ENCODE measurements at regions not wholly inside any gene's neighbourhood (a gene's known extent, or its start where the extent isn't known, plus 50 kb on each side); places are given as distances from the start of the nearest gene placed in this dataset.

GRCh38 chr4:42715807-42716482 is 59.0 kb upstream of the ATP8A1 start:
- Histone ChIP-seq H3K36me3 (ENCODE audit: control insufficient read depth, insufficient read depth, low read length) (no peaks in the 10 kb centered on the region), H3K27me3 (ENCODE audit: control insufficient read depth, insufficient read depth, low read length, poor library complexity, severe bottlenecking) (no peaks in the 10 kb centered on the region), H3K4me3 (ENCODE audit: low read length) (no peak overlapping the region), H3K4me1 (ENCODE audit: control insufficient read depth, insufficient read depth, low read length) (no peaks in the 10 kb centered on the region), H3K9me3 (ENCODE audit: control insufficient read depth, low read length) (peaks cover 15% of the 10 kb centered on the region), H3K27ac (ENCODE audit: low read depth, low read length) (no peak overlapping the region), H3K9ac (ENCODE audit: extremely low read depth, low read length, poor library complexity, severe bottlenecking) (no peak overlapping the region)
- no peak for TF ChIP-seq CTCF (conservative IDR thresholded peaks at IDR 0.05)
- Mint-ChIP-seq H3K4me3 (no peak overlapping the region), H3K9me3 (peaks cover 8% of the 10 kb centered on the region), H3K36me3 (ENCODE audit: low read depth) (no peaks in the 10 kb centered on the region), H3K27ac (no peak overlapping the region), H3K4me1 (peaks cover 8% of the 10 kb centered on the region), H3K27me3 (ENCODE audit: insufficient read depth) (no peaks in the 10 kb centered on the region)
- no peak for DNase-seq
- 89 to 92% methylated on average over 6 of the region's 6 CpGs for WGBS, 2 experiments (ENCODE audit: insufficient coverage in 1 of 2, insufficient read length in 1 of 2)

DNA sequence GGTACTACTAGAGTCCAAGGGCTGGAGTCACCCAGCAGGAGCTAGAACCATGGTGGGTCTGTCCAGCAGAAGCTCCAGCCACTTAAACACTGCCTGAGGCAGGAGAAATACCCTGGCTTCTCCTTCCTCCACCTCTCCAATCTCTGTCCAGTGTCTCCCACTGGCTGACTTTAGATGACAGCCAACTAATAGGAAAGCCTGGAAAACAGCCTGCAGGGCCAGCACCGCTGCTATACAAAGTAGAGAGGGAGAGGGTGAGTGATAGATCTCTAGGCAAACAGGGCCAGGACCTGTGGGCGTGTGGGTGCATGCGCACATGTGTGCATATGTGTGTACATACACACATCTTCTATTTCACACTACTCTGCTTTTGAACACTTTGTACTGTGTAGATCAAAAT is 56.5 kb upstream of the ATP8A1 start:
- Histone ChIP-seq H3K9ac (ENCODE audit: extremely low read depth, low read length, poor library complexity, severe bottlenecking) (no peak overlapping the region), H3K4me3 (ENCODE audit: low read length) (no peak overlapping the region), H3K9me3 (ENCODE audit: control insufficient read depth, low read length) (peaks cover 4% of the 10 kb centered on the region), H3K27ac (ENCODE audit: low read depth, low read length) (no peak overlapping the region), H3K4me1 (ENCODE audit: control insufficient read depth, insufficient read depth, low read length) (no peaks in the 10 kb centered on the region), H3K36me3 (ENCODE audit: control insufficient read depth, insufficient read depth, low read length) (no peaks in the 10 kb centered on the region), H3K27me3 (ENCODE audit: control insufficient read depth, insufficient read depth, low read length, poor library complexity, severe bottlenecking) (no peaks in the 10 kb centered on the region)
- Mint-ChIP-seq H3K4me3 (no peak overlapping the region), H3K27me3 (ENCODE audit: insufficient read depth) (no peaks in the 10 kb centered on the region), H3K9me3 (no peaks in the 10 kb centered on the region), H3K4me1 (peaks cover 22% of the 10 kb centered on the region), H3K36me3 (ENCODE audit: low read depth) (no peaks in the 10 kb centered on the region), H3K27ac (no peak overlapping the region)
- WGBS, 2 experiments (ENCODE audit: insufficient coverage in 1 of 2, insufficient read length in 1 of 2): 79% methylated on average over 2 of the region's 3 CpGs; no CpG with 5 or more reads in 1 of the 2 experiments
- DNase-seq: no peak
- no peak for TF ChIP-seq CTCF (conservative IDR thresholded peaks at IDR 0.05)

DNA sequence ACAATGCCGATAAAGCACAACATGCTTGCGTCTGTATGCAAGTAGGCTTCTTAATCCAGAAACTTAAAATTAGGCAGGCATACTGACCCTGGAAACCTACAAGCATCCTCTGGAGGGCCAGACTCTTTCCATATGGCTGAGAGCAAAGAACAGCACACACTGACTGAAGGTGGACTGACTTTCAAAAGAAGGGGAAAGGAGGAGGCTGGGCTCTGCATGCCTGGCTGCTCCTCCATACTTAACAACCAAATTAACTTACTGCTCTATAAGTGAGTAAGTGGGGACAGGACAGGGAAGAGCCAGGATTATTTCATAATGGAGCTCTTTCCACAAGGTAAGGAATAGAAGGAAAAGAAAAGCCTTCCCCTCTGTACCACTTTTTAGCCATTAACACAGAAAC is 55.9 kb upstream of the ATP8A1 start:
- no peak for TF ChIP-seq CTCF (conservative IDR thresholded peaks at IDR 0.05)
- no peaks in the 10 kb centered on the region for H3K9me3 ChIP-seq (ENCODE audit: control insufficient read depth, low read length)
- no peaks in the 10 kb centered on the region for H3K4me1 ChIP-seq (ENCODE audit: control insufficient read depth, insufficient read depth, low read length)
- 47% methylated on average over 2 of the region's 2 CpGs; no CpG with 5 or more reads in 1 of the 2 experiments for WGBS, 2 experiments (ENCODE audit: insufficient coverage in 1 of 2, insufficient read length in 1 of 2)
- H3K9ac ChIP-seq (ENCODE audit: extremely low read depth, low read length, poor library complexity, severe bottlenecking): no peak overlapping the region
- no peak for DNase-seq
- Mint-ChIP-seq H3K4me1 (peaks cover 23% of the 10 kb centered on the region), H3K36me3 (ENCODE audit: low read depth) (no peaks in the 10 kb centered on the region), H3K4me3 (no peak overlapping the region), H3K27ac (no peak overlapping the region), H3K9me3 (no peaks in the 10 kb centered on the region), H3K27me3 (ENCODE audit: insufficient read depth) (no peaks in the 10 kb centered on the region)
- no peaks in the 10 kb centered on the region for H3K27me3 ChIP-seq (ENCODE audit: control insufficient read depth, insufficient read depth, low read length, poor library complexity, severe bottlenecking)
- no peak overlapping the region for H3K27ac ChIP-seq (ENCODE audit: low read depth, low read length)
- H3K4me3 ChIP-seq (ENCODE audit: low read length): no peak overlapping the region
- H3K36me3 ChIP-seq (ENCODE audit: control insufficient read depth, insufficient read depth, low read length): no peaks in the 10 kb centered on the region
